KBM-7 (cell line): ENCODE measurements at regions not wholly inside any gene's neighbourhood (a gene's known extent, or its start where the extent isn't known, plus 50 kb on each side); places are given as distances from the start of the nearest gene placed in this dataset.

Source experiments
- DNase-seq: peaks from one replicate; pipeline ENCODE4 v3.0.0-alpha.2; 2015
- in situ Hi-C: fragments of 300-500 bp; cut with MboI; formaldehyde crosslinking; loops from 2 replicates; pipeline ENCODE4 v1.14.3; 2020; ENCODE audit warnings: low sequenced_read_pairs, low pct_unique_long_range_greater_than_20kb, mixed read lengths

DNA sequence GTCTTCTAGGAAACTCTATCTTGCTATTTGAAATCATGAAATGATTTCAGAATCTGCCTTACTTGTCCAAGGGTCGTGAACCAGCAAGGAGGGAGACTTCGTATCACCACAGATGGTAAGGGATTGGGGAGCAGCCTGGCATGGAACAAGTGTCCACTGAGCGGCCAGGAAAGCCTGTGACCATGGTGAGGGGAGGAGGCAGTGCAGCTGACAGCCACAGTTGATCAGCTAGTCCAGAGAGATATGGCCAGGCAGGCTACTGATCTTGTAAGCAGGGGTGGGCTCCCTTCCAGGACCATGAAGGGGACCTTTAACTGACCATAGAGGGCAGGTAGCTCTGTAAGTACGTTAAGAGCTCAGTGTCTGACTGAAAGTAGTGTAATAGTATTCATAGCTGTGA is 96.8 kb upstream of the TENT5A start:
- in situ Hi-C loops, result no loop called here
- DNase-seq, result no peak

GRCh38 chr6:81847866-81848265 is 95.4 kb upstream of the TENT5A start:
- no peak for DNase-seq

DNA sequence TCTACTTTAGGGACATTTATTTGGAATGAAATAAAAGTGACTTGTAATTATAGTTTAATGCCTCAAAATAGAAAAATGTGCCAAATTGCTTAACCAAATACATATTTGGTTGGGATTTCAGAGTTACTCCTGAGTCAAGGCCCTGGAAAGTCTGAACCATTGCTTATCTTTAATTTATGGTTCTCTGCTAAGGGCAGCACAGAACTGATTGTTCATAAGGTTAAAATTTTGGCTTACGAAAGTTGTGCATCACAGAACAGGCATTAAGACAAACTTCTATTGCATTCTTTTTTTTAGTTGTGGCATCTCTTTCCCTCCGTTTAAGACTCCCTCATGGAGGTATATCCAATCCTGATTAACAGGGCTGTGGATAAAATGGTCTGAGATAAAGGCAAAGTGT is 92.2 kb upstream of the TENT5A start:
- in situ Hi-C loops, result no loop called here
- no peak for DNase-seq

More at GRCh38 chr6:81847866-81848265, 95.4 kb upstream of the TENT5A start:
- in situ Hi-C loops, result no loop called here

DNA sequence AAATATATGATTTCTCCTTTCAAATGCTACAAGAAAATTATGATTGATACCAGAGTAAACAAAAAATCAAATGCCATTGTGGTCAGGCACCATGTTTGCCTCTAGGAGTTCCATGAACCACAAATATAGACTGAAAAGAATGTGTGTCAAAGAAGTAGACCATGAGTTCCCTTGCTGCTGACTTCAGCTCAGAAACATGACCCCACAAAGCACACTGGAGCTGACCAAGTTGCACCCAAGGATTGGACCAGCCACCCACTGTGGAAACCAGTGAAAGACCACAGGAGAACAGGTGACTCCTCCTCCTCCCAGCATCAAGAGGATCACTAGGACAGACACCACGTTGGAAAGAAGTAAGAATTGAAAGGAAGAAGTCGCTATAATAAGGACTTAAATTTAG is 90.8 kb upstream of the TENT5A start:
- in situ Hi-C loops, result no loop called here
- no peak for DNase-seq

- in situ Hi-C loops, result no loop called here
- DNase-seq, result no peak
Measured at GRCh38 chr6:81842254-81842653, 89.8 kb upstream of the TENT5A start.

DNA sequence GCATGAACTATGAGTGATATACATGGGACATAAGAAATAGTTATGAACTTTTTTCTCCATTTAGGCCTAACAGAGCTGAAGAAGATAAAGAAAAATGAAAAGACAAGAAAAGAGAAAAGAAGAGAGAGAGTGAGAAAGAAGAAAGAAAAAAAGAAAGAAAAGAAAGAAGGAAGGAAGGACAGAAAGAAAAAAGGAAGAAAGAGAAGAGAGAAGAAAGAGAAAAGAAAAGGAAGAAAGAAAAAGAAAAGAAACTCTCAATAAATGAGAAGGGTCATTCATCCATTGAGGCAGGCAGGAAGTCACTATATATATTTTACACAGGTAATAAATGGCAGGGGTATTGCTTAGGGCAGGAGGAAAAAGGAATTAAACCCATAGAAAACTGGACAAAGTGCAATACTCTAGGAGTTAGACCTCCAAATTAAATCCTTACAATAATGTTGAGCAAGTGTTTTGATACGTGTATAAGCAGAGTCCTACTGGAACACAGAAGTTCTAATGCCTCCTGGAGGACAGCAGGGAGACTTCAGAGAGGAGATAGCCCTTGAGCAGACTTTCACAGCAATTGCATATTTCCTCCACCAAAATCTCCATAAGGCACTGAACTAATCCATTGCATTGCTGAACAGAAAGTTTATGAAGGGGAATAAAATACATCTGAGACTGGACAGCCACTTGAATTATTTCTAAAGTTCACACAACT is 86.4 kb upstream of the TENT5A start:
- peak; percentile 27 for DNase-seq
- in situ Hi-C loops, result no loop called here

DNA sequence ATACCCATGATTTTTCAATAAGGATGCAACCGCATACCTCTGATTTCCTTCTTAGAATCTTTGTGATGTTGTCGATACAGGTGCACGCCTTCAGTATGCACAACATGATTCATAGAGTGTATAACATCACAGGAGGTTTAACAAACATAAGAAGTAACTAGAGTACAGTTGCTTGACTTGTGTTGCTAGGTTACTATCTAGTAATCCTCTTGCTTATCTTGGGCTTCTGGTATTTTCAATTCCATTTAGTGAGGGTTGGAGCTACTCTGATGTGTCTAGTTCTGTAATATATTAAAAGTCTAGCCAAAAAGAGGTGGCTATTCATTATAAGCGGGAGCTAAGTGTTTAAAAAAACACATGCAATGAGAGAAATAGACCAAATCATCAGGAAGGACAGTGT is 85.5 kb upstream of the TENT5A start:
- in situ Hi-C loops, result no loop called here

GRCh38 chr6:81834141-81834681 is 81.7 kb upstream of the TENT5A start:
- in situ Hi-C loops, result no loop called here
- DNase-seq, result no peak

More for the DNA sequence above, 85.5 kb upstream of the TENT5A start:
- no peak for DNase-seq

DNA sequence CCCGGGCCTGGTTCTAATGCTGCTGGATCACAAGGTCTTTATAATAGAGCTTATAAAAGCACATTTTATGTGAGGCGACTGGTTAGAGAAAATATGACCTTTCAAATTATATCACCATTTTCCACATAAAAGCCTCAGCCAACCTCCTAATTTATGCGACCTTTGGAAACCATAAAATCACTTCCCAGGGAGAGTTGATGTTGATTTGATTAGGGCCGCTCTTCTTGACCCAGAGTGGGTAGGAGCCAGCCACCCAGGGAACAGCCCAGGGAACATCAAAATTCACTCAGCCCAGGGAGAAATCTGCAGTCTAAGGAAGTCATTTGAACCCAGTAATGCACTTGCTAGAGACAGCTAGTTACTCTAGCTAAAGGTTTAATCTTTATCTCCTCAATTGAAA is 79.8 kb upstream of the TENT5A start:
- no peak for DNase-seq
- in situ Hi-C loops, result no loop called here

DNA sequence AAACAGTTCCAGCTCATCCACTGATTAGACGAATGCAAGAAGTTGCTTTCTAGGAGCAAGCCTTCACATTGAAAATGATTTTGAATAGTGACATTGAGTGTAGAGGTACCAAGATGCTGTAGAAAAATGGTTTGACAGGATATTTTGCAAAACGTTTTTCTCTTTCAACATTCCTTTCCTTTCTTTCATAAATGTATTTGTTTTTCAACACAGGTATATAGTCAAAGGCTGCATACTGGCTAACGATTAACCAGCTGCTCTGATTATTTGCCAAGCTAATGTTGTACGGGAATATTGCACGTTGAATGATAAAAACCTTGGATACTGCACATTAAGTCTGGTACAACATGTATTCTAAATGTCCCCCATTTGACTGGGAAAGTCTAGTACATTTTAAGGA is 78.8 kb upstream of the TENT5A start:
- DNase-seq, result no peak
- in situ Hi-C loops, result no loop called here

DNA sequence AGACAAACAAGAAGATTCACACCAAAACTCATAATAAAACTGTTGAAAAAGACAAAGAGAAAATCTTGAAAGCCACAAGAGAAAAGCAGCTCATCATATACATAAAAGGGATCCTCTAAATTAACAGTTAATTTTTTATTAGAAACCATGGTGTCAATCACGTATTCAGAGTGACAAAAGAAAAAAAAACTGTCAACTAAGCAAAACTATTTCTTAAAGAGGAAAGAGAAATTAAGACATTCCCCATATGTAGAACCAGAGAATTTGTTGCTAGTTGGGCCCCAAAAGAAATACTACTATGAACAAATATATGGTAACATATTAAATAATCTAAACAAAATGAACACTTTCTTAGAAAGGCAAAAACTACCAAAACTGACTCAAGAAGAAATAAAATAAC is 74.3 kb upstream of the TENT5A start:
- no peak for DNase-seq
- in situ Hi-C loops, result no loop called here

DNA sequence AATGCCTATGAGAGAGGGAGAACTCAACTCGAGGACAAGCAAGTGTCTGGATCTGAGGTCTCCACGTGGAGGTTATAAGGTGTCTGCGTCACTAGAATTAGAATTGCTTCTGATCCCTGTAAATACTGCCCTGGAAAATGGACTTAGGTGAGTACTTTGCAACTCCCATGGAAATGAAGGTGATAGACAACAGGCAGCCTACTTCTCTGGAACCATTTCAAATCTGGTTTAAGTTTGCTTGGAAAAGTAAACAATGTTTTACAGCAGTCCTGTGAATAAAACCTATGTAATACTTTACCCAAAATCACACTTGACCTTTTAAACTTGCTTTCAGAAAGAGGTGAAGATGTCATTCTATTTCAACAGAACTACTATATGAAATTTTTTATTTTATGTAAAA is 70.1 kb upstream of the TENT5A start:
- in situ Hi-C loops, result no loop called here
- DNase-seq, result no peak

DNA sequence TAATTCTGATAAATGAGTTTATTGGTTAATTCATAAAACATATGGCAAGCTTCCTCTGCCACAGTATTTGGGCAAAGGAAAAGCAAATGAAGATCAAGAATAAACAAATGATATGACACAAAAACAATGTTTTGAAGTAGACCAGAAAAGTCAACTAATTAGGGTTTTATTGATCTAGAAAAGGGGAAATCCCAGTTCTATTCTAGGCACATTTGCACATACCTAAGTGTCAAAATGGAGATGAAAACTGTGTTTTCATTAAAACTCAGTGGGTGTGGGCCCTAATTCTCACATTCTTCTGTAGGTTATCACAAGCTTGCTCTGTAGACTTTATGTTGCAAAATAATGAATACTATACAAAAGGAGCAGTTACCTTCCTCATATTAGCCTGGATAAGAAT is 69.0 kb upstream of the TENT5A start:
- in situ Hi-C loops, result no loop called here
- no peak for DNase-seq

GRCh38 chr6:81820980-81821379 is 68.5 kb upstream of the TENT5A start:
- DNase-seq, result no peak
- in situ Hi-C loops, result no loop called here

DNA sequence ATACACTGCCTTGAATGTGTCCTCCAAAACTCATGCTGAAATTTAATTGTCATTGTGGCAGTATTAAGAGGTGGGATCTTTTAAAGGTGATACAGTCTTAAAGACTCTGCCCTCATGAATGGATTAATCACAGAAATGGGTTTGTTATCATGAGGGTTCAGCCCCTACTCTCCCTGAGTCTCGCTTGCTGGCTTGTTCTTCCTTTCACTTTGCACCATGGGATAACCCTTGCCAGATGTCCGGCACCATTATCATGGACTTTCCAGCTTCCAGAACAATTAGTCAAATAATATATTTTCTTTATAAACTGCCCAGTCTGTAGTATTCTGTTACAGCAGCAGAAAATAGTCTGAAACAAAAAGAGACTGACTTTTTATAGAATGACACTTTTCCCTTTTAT is 67.9 kb upstream of the TENT5A start:
- in situ Hi-C loops, result no loop called here
- DNase-seq, result no peak

DNA sequence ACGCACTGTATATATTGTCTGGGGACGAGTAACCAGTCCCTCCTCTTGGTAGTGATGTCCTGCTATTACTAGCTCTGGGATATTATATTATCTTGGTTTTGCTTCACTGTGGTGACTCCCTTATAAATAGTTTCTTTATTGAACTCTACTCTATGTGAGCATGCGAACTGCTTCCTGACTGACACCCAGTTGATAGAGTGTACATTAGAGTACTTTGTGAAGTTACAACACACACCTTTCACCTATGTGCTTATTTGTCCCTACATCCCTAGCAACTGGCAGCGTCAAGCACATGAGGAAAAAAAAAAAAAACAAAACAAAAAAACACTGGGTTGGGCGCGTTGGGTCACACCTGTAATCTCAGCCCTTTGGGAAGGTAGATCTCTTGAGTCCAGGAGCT is 67.3 kb upstream of the TENT5A start:
- no peak for DNase-seq
- in situ Hi-C loops, result no loop called here

GRCh38 chr6:81818901-81819361 is 66.5 kb upstream of the TENT5A start:
- DNase-seq, result peak; percentile 86
- in situ Hi-C loops, result no loop called here

DNA sequence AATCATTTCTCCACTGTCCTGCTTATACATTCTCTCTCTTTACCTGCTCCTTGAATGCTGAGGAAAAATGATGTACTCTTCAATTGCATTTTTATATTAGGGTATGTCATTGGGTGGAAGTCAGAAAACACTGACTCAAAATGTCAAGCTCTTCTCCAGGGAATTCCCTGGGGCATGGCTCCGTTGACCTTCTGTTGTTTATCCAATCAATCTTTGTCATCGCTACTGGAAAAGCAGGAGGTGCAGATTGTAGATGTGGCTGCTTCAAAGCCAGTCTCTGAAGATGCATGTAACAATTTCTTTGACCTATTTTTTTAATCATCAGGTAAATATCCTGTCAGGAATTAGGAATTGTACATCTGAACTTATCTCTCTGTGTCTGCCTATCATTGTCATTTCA is 63.9 kb upstream of the TENT5A start:
- no peak for DNase-seq
- in situ Hi-C loops, result no loop called here

- no peak for DNase-seq
- in situ Hi-C loops, result no loop called here
Measured at GRCh38 chr6:81814370-81815076, 62.0 kb upstream of the TENT5A start.

DNA sequence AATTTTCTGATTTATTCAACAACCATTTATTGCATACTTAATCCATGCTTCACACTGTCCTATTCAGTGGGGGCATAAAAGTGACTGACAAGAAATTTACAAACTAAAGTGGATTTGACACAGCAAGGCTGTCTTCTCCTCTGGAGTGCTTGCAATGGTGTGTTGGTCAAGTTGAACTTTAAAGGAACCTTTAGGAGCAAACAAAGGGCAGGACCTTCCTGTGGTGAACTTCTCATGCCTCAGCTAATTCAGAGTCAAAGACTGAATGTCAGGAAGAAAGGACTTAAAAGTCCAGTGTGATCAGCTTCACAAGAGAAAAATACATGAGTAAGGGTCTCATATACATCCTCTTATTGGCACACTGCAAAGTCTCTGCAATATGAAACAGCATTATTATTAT is 60.8 kb upstream of the TENT5A start:
- in situ Hi-C loops, result no loop called here
- DNase-seq, result no peak

- peak; percentile 87 for DNase-seq
- in situ Hi-C loops, result no loop called here
Measured at GRCh38 chr6:81812401-81812800, 59.9 kb upstream of the TENT5A start.
